Caco-2 (cell line): ENCODE measurements at regions not wholly inside any gene's neighbourhood (a gene's known extent, or its start where the extent isn't known, plus 50 kb on each side); places are given as distances from the start of the nearest gene placed in this dataset.

Experiments used
- BruUV-seq: library from RNA; stranded (reverse); fragments of 400-500 nt; replicated peaks from 2 replicates; lab custom pipeline; 2021; lab: Mats Ljungman, UMichigan
- CTCF ChIA-PET: fragments of 300-600 bp; sonication (Branson Sonifier 250); formaldehyde crosslinking; loops from one replicate; lab custom pipeline; 2022; ENCODE audit warnings: antibody characterized with exemption; lab: Charles Lee
- POLR2A ChIA-PET: fragments of 300-600 bp; sonication (Branson Sonifier 250); formaldehyde crosslinking; loops from one replicate; lab custom pipeline; 2022; ENCODE audit warnings: antibody characterized with exemption; lab: Charles Lee
- DNase-seq, 2 experiments: peaks; one replicate each; pipeline versions ENCODE4 v3.0.0 to v3.0.0-alpha.2; 2020 to 2022
- H3K27me3 ChIP-seq: replicated peaks from 2 replicates; pipeline ENCODE4 v1.6.0; 2011; ENCODE audit warnings: low read length; ENCODE audit not compliant: control insufficient read depth, insufficient read depth
- H3K36me3 ChIP-seq: 2 replicates; pipeline ENCODE4 v1.5.1; 2011; ENCODE audit warnings: low read length; ENCODE audit not compliant: control insufficient read depth, insufficient read depth
- H3K4me1 ChIP-seq: fragments of 250-450 bp; sonication (Bioruptor Pico); 2 replicates; pipeline ENCODE4 v1.5.1; 2020; ENCODE audit warnings: mild to moderate bottlenecking
- H3K4me3 ChIP-seq: 2 replicates; pipeline ENCODE4 v1.5.1; 2011; ENCODE audit warnings: low read depth, mild to moderate bottlenecking, control low read depth, low read length
- H3K9me3 ChIP-seq: fragments of 250-450 bp; sonication (Bioruptor Pico); 2 replicates; pipeline ENCODE4 v1.5.1; 2020; ENCODE audit warnings: mild to moderate bottlenecking, moderate library complexity
- H3K27ac Mint-ChIP-seq: one replicate; pipeline ENCODE4 v1.8.0; 2022; ENCODE audit warnings: mixed read lengths; ENCODE audit not compliant: unreplicated experiment
- H3K27me3 Mint-ChIP-seq: one replicate; pipeline ENCODE4 v1.8.0; 2022; ENCODE audit warnings: mixed read lengths; ENCODE audit not compliant: insufficient read depth, unreplicated experiment
- H3K36me3 Mint-ChIP-seq: one replicate; pipeline ENCODE4 v1.8.0; 2022; ENCODE audit warnings: mild to moderate bottlenecking, mixed read lengths; ENCODE audit not compliant: insufficient read depth, unreplicated experiment
- H3K4me1 Mint-ChIP-seq: one replicate; pipeline ENCODE4 v1.8.0; 2022; ENCODE audit warnings: low read depth, mixed read lengths; ENCODE audit not compliant: unreplicated experiment
- H3K4me3 Mint-ChIP-seq: one replicate; pipeline ENCODE4 v1.8.0; 2022; ENCODE audit warnings: mild to moderate bottlenecking, moderate library complexity, mixed read lengths; ENCODE audit not compliant: unreplicated experiment
- H3K9me3 Mint-ChIP-seq: one replicate; pipeline ENCODE4 v1.8.0; 2022; ENCODE audit warnings: mixed read lengths; ENCODE audit not compliant: unreplicated experiment
- CTCF ChIP-seq, 2 experiments: fragments of 200-600 bp in 1 of 2; IDR thresholded peaks; 1 replicate in 1 of 2; 2 replicates in 1 of 2; pipeline versions ENCODE4 v1.5.1 to v1.8.0; 2011 to 2022; ENCODE audit warnings: antibody characterized with exemption in 1 of 2, control low read depth in 1 of 2, inconsistent platforms in 1 of 2, low read depth in 1 of 2, low read length in 1 of 2, mild to moderate bottlenecking in 1 of 2, moderate library complexity in 1 of 2; ENCODE audit not compliant: insufficient read depth in 1 of 2, severe bottlenecking in 1 of 2, unreplicated experiment in 1 of 2
- intact Hi-C: fragments of 100-400 bp; cut with micrococcal nuclease; formaldehyde crosslinking; loops from one replicate; pipeline ENCODE4 v1.10.0; 2022; ENCODE audit not compliant: unreplicated experiment

- Mint-ChIP-seq H3K27ac (no peak overlapping the region), H3K4me3 (no peak overlapping the region), H3K9me3 (no peaks in the 10 kb centered on the region), H3K4me1 (no peaks in the 10 kb centered on the region), H3K27me3 (no peaks in the 10 kb centered on the region), H3K36me3 (no peaks in the 10 kb centered on the region)
- POLR2A ChIA-PET = no interaction called here
- Histone ChIP-seq H3K27me3 (no peaks in the 10 kb centered on the region), H3K36me3 (no peaks in the 10 kb centered on the region), H3K9me3 (no peaks in the 10 kb centered on the region; the same call in 1 of the 2 replicates), H3K4me3 (no peak overlapping the region), H3K4me1 (no peaks in the 10 kb centered on the region)
- TF ChIP-seq CTCF (IDR thresholded peaks at IDR 0.05; ENCODE audit: insufficient read depth in 1 of 2, low read depth in 1 of 2, low read length in 1 of 2, severe bottlenecking in 1 of 2, unreplicated experiment in 1 of 2) = no peak
- DNase-seq = no peak
- CTCF ChIA-PET = no interaction called here
- BruUV-seq = no TSS peak
- intact Hi-C loops = no loop called here
Observed at GRCh38 chr5:40073927-40074326, 605.8 kb upstream of the PTGER4 start.

GRCh38 chr5:40071870-40072269 lies 607.8 kb upstream of the PTGER4 start:
- no TSS peak for BruUV-seq

GRCh38 chr5:40066616-40067015 lies 613.1 kb upstream of the PTGER4 start:
- Mint-ChIP-seq H3K4me3 (no peak overlapping the region), H3K36me3 (no peaks in the 10 kb centered on the region), H3K4me1 (no peaks in the 10 kb centered on the region), H3K27me3 (no peaks in the 10 kb centered on the region), H3K27ac (no peak overlapping the region), H3K9me3 (no peaks in the 10 kb centered on the region)
- DNase-seq = no peak
- BruUV-seq = no TSS peak
- Histone ChIP-seq H3K36me3 (no peaks in the 10 kb centered on the region), H3K4me1 (no peaks in the 10 kb centered on the region), H3K27me3 (no peaks in the 10 kb centered on the region), H3K9me3 (no peaks in the 10 kb centered on the region), H3K4me3 (no peak overlapping the region)
- TF ChIP-seq CTCF (IDR thresholded peaks at IDR 0.05; ENCODE audit: insufficient read depth in 1 of 2, low read depth in 1 of 2, low read length in 1 of 2, severe bottlenecking in 1 of 2, unreplicated experiment in 1 of 2) = no peak
- ChIA-PET POLR2A (no interaction called here), CTCF (no interaction called here)
- intact Hi-C loops = no loop called here

More at GRCh38 chr5:40071870-40072269, 607.8 kb upstream of the PTGER4 start:
- H3K27me3 ChIP-seq = no peaks in the 10 kb centered on the region
- Mint-ChIP-seq H3K27ac (no peak overlapping the region), H3K4me3 (no peak overlapping the region), H3K36me3 (no peaks in the 10 kb centered on the region), H3K4me1 (no peaks in the 10 kb centered on the region), H3K27me3 (no peaks in the 10 kb centered on the region), H3K9me3 (no peaks in the 10 kb centered on the region)
- no peaks in the 10 kb centered on the region; the same call in 1 of the 2 replicates for H3K9me3 ChIP-seq
- H3K36me3 ChIP-seq = no peaks in the 10 kb centered on the region
- intact Hi-C loops = no loop called here
- CTCF ChIA-PET = no interaction called here
- POLR2A ChIA-PET = no interaction called here
- TF ChIP-seq CTCF (IDR thresholded peaks at IDR 0.05; ENCODE audit: insufficient read depth in 1 of 2, low read depth in 1 of 2, low read length in 1 of 2, severe bottlenecking in 1 of 2, unreplicated experiment in 1 of 2) = no peak
- H3K4me3 ChIP-seq = no peak overlapping the region
- DNase-seq = no peak
- H3K4me1 ChIP-seq = no peaks in the 10 kb centered on the region
